ENCODE measurements at regions not wholly inside any gene's neighbourhood (a gene's known extent, or its start where the extent isn't known, plus 50 kb on each side); places are given as distances from the start of the nearest gene placed in this dataset.
"Not testable (repeated sequence)": the region's sequence is repeated elsewhere in the genome, so short reads cannot be mapped to it uniquely, and the experiment has no call there.

DNA sequence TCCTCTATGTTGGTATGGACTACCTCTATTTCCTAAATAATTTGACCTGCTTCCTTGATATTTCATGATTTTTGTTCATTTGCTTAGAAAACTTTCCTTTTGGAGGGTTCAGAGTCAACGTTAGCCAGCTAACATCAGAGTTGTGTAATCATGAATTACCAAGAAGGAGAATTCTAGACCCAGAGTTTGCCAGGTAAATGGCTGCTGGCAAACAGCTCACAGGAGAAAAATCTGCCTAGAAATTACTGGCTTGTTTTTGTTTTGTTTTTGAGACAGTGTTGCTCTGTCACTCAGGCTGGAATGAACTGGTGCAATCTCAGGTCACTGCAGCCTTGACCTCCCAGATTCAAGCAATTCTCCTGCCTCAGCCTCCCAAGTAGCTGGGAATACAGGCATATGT lies 111.4 kb upstream of the SALL1 start:
- 65 to 94% (median 79%) methylated on average over 1 of the region's 1 CpG for WGBS, 5 donors
- no peak for DNase-seq
- Histone ChIP-seq H3K4me3 (no peak overlapping the region), H3K36me3 (no peaks in the 10 kb centered on the region), H3K27me3 (replicated peaks in 1 of 7) (no peaks in the 10 kb centered on the region), H3K4me1 (no peaks in the 10 kb centered on the region), H3K9me3 (peaks cover 0 to 61% (median 16%) of the 10 kb centered on the region in 8 donors), H3K27ac (no peak overlapping the region)
- no peak for TF ChIP-seq POLR2AphosphoS5 (IDR thresholded peaks at IDR 0.05)
- TF ChIP-seq POLR2A (IDR thresholded peaks at IDR 0.05): no peak
- intact Hi-C loops (cut with DNase I; ENCODE audit: low total_unique reads): no loop called here

DNA sequence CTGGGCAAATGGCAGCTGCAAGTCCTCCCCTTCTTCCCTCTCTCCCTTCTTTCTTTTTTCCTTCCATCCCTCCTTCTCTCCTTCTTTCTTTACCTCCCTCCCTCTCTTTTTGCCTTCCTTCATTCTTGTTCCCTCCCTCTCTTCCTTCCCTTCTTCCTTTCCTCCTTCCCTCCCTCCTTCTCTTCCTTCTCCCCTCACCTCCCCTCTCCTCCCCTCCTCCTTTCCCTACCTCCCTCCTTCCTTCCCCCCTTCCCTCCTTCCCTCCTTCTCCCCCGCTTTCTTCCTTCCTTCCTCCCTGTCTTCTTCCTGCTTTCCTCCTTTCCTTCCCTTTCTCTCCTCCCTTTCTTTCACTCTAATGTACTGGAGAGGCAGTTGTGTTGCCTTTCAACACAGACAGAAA lies 110.8 kb upstream of the SALL1 start:
- Histone ChIP-seq H3K27me3 (replicated peaks in 1 of 7) (no peaks in the 10 kb centered on the region), H3K4me1 (no peaks in the 10 kb centered on the region), H3K36me3 (no peaks in the 10 kb centered on the region), H3K9me3 (peaks cover 0 to 62% (median 16%) of the 10 kb centered on the region in 8 donors), H3K4me3 (no peak overlapping the region), H3K27ac (no peak overlapping the region)
- no peak for DNase-seq
- TF ChIP-seq, protein P1, sequence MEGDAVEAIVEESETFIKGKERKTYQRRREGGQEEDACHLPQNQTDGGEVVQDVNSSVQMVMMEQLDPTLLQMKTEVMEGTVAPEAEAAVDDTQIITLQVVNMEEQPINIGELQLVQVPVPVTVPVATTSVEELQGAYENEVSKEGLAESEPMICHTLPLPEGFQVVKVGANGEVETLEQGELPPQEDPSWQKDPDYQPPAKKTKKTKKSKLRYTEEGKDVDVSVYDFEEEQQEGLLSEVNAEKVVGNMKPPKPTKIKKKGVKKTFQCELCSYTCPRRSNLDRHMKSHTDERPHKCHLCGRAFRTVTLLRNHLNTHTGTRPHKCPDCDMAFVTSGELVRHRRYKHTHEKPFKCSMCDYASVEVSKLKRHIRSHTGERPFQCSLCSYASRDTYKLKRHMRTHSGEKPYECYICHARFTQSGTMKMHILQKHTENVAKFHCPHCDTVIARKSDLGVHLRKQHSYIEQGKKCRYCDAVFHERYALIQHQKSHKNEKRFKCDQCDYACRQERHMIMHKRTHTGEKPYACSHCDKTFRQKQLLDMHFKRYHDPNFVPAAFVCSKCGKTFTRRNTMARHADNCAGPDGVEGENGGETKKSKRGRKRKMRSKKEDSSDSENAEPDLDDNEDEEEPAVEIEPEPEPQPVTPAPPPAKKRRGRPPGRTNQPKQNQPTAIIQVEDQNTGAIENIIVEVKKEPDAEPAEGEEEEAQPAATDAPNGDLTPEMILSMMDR (IDR thresholded peaks at IDR 0.05 in 8 of 11, conservative IDR thresholded peaks at IDR 0.05 in 3 of 11): no peak
- TF ChIP-seq POLR2AphosphoS5 (IDR thresholded peaks at IDR 0.05): no peak
- no peak for TF ChIP-seq POLR2A (IDR thresholded peaks at IDR 0.05)
- intact Hi-C loops (cut with DNase I; ENCODE audit: low total_unique reads): no loop called here
- WGBS, 5 donors: 71 to 88% (median 80%) methylated on average over 1 of the region's 1 CpG

DNA sequence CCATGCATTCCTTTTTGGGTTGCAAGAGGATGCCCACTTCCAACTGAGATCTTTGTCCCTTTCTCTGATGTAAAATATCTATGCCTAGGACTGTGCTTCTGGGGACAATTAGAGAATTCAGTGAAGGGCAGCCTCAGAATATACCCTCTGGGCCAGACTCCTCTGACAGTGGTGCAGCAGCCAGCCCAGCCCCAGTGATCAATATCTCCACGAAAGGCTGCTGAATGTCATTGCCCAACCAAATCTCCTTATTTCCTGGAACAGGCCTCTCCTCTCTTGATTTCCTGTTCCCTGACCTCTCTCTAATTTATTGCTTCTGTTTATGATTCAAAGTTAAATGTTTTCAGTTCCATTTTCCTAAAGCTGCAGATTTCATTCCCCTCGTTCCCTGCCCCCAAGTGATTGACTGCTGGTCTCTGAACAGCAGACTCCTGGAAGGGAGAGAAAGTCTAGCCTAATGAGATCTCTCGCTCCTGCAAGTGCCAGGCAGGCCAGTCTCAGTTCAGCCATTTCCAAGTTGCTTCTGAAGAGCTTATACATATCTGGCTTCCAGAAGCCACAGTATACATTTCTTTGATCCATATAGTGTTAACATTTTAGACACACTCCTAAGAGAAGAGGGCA lies 104.4 kb upstream of the SALL1 start:
- H3K27me3 ChIP-seq (replicated peaks in 1 of 7): no peaks in the 10 kb centered on the region
- peaks cover 0 to 45% (median 9%) of the 10 kb centered on the region in 8 donors for H3K9me3 ChIP-seq
- no peaks in the 10 kb centered on the region for H3K36me3 ChIP-seq
- intact Hi-C loops (cut with DNase I; ENCODE audit: low total_unique reads): no loop called here
- H3K4me3 ChIP-seq: no peak overlapping the region
- 49 to 72% (median 60%) methylated on average over 3 of the region's 3 CpGs for WGBS, 5 donors
- H3K4me1 ChIP-seq: no peaks in the 10 kb centered on the region
- DNase-seq: no peak
- TF ChIP-seq POLR2AphosphoS5 (IDR thresholded peaks at IDR 0.05) (no peak), POLR2A (IDR thresholded peaks at IDR 0.05) (no peak)
- TF ChIP-seq, protein P1 (IDR thresholded peaks at IDR 0.05 in 8 of 11, conservative IDR thresholded peaks at IDR 0.05 in 3 of 11): no peak
- H3K27ac ChIP-seq: no peak overlapping the region

DNA sequence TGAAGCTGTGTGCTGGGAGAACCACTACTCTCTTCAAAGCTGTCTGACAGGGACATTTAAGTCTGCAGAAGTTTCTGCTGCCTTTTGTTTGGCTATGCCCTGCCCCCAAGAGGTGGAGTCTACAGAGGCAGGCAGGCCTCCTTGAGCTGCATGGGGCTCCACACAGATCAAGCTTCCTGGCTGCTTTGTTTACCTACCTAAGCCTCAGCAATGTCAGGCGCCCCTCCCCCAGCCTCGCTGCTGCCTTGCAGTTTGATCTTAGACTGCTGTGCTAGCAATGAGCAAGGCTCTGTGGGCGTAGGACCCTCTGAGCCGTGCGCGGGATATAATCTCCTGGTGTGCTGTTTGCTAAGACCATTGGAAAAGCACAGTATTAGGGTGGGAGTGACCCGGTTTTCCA lies 103.3 kb upstream of the SALL1 start:
- H3K36me3 ChIP-seq; intact Hi-C loops (cut with DNase I; ENCODE audit: low total_unique reads); H3K27me3 ChIP-seq (replicated peaks in 1 of 7); H3K4me1 ChIP-seq; DNase-seq; H3K4me3 ChIP-seq; H3K27ac ChIP-seq: not testable (repeated sequence)
- 92 to 100% (median 96%) methylated on average over 1 to 7 of the region's 7 CpGs for WGBS, 5 donors
- H3K9me3 ChIP-seq: peaks cover 0 to 45% (median 9%) of the 10 kb centered on the region in 8 donors

DNA sequence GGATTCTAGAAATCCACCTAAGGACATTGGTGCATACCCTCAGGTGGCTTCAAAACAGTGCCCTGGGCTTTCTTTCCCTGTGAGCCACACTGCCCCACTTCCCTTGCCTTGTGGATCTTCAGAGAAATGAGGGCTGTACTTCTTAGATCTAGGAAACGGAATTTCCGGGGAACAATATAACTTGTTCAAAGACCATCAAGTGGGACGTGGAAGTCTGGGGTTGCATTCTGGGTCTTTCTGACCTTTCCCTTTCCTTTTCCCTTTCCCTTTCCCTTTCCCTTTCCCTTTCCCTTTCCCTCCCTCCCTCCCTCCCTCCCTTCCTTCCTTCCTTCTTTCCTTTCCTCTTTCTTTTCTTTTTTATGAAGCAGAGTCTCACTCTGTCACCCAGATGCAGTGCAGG lies 97.1 kb upstream of the SALL1 start:
- TF ChIP-seq POLR2AphosphoS5 (IDR thresholded peaks at IDR 0.05): no peak
- TF ChIP-seq POLR2A (IDR thresholded peaks at IDR 0.05): no peak
- TF ChIP-seq, protein P1 (IDR thresholded peaks at IDR 0.05 in 8 of 11, conservative IDR thresholded peaks at IDR 0.05 in 3 of 11): no peak
- no peak for DNase-seq
- Histone ChIP-seq H3K4me3 (no peak overlapping the region), H3K27ac (no peak overlapping the region), H3K27me3 (replicated peaks in 1 of 7) (no peaks in the 10 kb centered on the region), H3K9me3 (peaks cover 0 to 30% (median 3%) of the 10 kb centered on the region in 8 donors), H3K36me3 (no peaks in the 10 kb centered on the region), H3K4me1 (no peaks in the 10 kb centered on the region)
- WGBS, 5 donors: 77 to 91% (median 83%) methylated on average over 3 of the region's 3 CpGs
- intact Hi-C loops (cut with DNase I; ENCODE audit: low total_unique reads): no loop called here
